ENCODE measurements at regions not wholly inside any gene's neighbourhood (a gene's known extent, or its start where the extent isn't known, plus 50 kb on each side); places are given as distances from the start of the nearest gene placed in this dataset.
"Not testable (repeated sequence)": the region's sequence is repeated elsewhere in the genome, so short reads cannot be mapped to it uniquely, and the experiment has no call there.

GRCh38 chr3:157920822-157921700 is 185.2 kb downstream of the SHOX2 start:
- no peak for DNase-seq

- no peak for DNase-seq
These were observed 186.8 kb downstream of the SHOX2 start for GRCh38 chr3:157919319-157919887.

- no peak for DNase-seq
These were observed 187.8 kb downstream of the SHOX2 start for GRCh38 chr3:157918402-157918801.

- DNase-seq = no peak
These were observed 189.5 kb downstream of the SHOX2 start for GRCh38 chr3:157916672-157917071.

GRCh38 chr3:157914882-157915281 is 191.3 kb downstream of the SHOX2 start:
- no peak for DNase-seq

GRCh38 chr3:157913741-157914150 is 192.5 kb downstream of the SHOX2 start:
- no peak for DNase-seq

- DNase-seq = no peak
These were observed 193.4 kb downstream of the SHOX2 start for GRCh38 chr3:157912514-157913451.

GRCh38 chr3:157906627-157907026 is 199.6 kb downstream of the SHOX2 start:
- DNase-seq = no peak

GRCh38 chr3:157905885-157906284 is 200.3 kb downstream of the SHOX2 start:
- DNase-seq = no peak

GRCh38 chr3:157902680-157903079 is 203.5 kb downstream of the SHOX2 start:
- DNase-seq = not testable (repeated sequence)

- DNase-seq = no peak
These were observed 218.2 kb downstream of the SHOX2 start for GRCh38 chr3:157888040-157888439.

GRCh38 chr3:157876556-157876955 is 229.7 kb downstream of the SHOX2 start:
- DNase-seq = no peak

GRCh38 chr3:157872902-157873301 is 233.3 kb downstream of the SHOX2 start:
- no peak for DNase-seq

GRCh38 chr3:157871838-157872460 is 234.3 kb downstream of the SHOX2 start:
- DNase-seq = no peak

- DNase-seq = no peak
These were observed 235.0 kb downstream of the SHOX2 start for GRCh38 chr3:157871248-157871647.

GRCh38 chr3:157868946-157869345 is 237.3 kb downstream of the SHOX2 start:
- DNase-seq = no peak

GRCh38 chr3:157868196-157868595 is 238.0 kb downstream of the SHOX2 start:
- DNase-seq = no peak

- DNase-seq = peak; percentile 30
These were observed 240.7 kb downstream of the SHOX2 start for GRCh38 chr3:157865352-157866000.

GRCh38 chr3:157861076-157861765 is 245.0 kb downstream of the SHOX2 start:
- DNase-seq = no peak

- DNase-seq = no peak
These were observed 246.7 kb downstream of the SHOX2 start for GRCh38 chr3:157859541-157859940.

GRCh38 chr3:157858821-157859220 is 247.4 kb downstream of the SHOX2 start:
- no peak for DNase-seq

- DNase-seq = no peak
These were observed 248.8 kb downstream of the SHOX2 start for GRCh38 chr3:157857440-157857839.

Measured in activated naive CD4-positive, alpha-beta T cell treated with anti-CD3 and anti-CD28 coated beads, Interleukin-2, amount 50 U/mL, for 16 hours (primary cell).